IPS DF 6.9 (cell line): ENCODE measurements at regions not wholly inside any gene's neighbourhood (a gene's known extent, or its start where the extent isn't known, plus 50 kb on each side); places are given as distances from the start of the nearest gene placed in this dataset.
"Not testable (repeated sequence)": the region's sequence is repeated elsewhere in the genome, so short reads cannot be mapped to it uniquely, and the experiment has no call there.

Source experiments
- DNase-seq: peaks from one replicate; pipeline ENCODE4 v3.0.0-alpha.2; 2013; ENCODE audit warnings: low read depth, low spot score
- H3K27ac ChIP-seq: one replicate; pipeline ENCODE4 v1.5.1; 2013; ENCODE audit warnings: low read length, control low read depth
- H3K27me3 ChIP-seq: 2 replicates; pipeline ENCODE4 v1.6.1; 2013; ENCODE audit warnings: mild to moderate bottlenecking, low read length; ENCODE audit not compliant: control insufficient read depth, insufficient read depth
- H3K36me3 ChIP-seq: 2 replicates; pipeline ENCODE4 v1.6.1; 2013; ENCODE audit warnings: low read length; ENCODE audit not compliant: control insufficient read depth, insufficient read depth
- H3K4me1 ChIP-seq: 2 replicates; pipeline ENCODE4 v1.6.1; 2013; ENCODE audit warnings: low read length; ENCODE audit not compliant: control insufficient read depth, insufficient read depth
- H3K4me3 ChIP-seq: 2 replicates; pipeline ENCODE4 v1.5.1; 2013; ENCODE audit warnings: mild to moderate bottlenecking, low read length
- H3K9me3 ChIP-seq: 2 replicates; pipeline ENCODE4 v1.6.1; 2013; ENCODE audit warnings: low read length, inconsistent platforms; ENCODE audit not compliant: control insufficient read depth, insufficient read depth
- WGBS: extraction: QIAGEN DNeasy Blood & Tissue Kit; methylation state at CpG from one replicate; pipeline ENCODE4 v1.1.7; 2013; ENCODE audit warnings: mixed read lengths, missing lambda C conversion rate; ENCODE audit not compliant: insufficient read length, insufficient coverage; 5-methylcytosine and 5-hydroxymethylcytosine counted together

DNA sequence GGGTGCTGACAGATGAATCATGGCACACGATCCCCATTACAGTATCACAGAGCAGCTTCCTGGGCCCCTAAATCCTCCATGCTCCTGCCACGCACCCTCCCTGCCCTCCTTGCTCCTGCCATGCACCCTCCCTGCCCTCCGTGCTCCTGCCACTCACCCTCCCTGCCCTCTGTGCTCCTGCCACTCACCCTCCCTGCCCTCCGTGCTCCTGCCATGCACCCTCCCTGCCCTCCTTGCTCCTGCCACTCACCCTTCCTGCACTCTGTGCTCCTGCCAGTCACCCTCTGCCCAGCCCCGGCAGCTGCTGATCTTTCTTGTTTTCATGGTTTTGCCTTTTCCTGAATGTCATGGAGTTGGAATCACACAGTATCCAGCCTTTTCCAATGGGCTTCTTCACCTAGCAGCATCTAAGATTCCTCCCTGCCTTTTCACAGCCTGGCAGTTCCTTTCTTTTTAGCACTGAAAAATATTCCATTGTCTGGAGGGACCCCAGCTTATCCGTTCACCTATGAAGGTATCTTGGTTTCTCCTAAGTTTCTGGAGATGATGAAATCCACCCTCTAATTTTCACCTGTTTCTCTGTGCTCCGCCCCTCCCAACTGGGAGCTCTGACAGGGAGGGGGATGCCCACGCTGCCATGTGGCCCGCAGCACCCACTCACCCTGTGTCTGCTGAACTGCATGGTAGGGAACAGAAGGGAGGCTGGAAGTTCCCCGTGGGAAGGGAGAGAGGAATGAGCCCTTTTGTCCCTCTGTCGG, 142.3 kb downstream of the NPIPB11 start:
- not testable (repeated sequence) for H3K27me3 ChIP-seq, H3K27ac ChIP-seq, H3K4me3 ChIP-seq, DNase-seq, H3K36me3 ChIP-seq, H3K4me1 ChIP-seq, H3K9me3 ChIP-seq
- no CpG with 5 or more reads among the region's 11 CpGs for WGBS

DNA sequence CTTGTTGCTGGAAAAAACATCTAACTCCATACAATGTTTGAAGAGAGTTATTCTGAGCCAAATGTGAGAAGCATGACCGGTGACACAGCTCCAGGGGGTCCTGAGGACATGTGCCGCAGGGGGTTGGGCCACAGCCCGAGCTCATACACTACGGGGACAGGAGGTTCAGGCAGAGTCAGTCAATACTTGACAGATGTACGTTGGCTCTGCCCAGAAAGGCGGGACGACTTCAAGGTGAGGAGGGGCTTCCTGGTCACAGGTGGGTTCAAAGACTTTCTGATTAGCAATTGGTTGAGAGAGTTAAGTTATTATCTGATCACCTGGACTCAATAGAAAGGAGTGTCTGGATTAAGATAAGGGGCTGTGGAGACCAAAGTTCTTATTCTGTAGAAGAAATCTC, 143.8 kb downstream of the NPIPB11 start:
- not testable (repeated sequence) for H3K4me3 ChIP-seq, H3K27ac ChIP-seq, DNase-seq, H3K9me3 ChIP-seq, H3K36me3 ChIP-seq, H3K4me1 ChIP-seq, H3K27me3 ChIP-seq
- WGBS: no CpG with 5 or more reads among the region's 7 CpGs

DNA sequence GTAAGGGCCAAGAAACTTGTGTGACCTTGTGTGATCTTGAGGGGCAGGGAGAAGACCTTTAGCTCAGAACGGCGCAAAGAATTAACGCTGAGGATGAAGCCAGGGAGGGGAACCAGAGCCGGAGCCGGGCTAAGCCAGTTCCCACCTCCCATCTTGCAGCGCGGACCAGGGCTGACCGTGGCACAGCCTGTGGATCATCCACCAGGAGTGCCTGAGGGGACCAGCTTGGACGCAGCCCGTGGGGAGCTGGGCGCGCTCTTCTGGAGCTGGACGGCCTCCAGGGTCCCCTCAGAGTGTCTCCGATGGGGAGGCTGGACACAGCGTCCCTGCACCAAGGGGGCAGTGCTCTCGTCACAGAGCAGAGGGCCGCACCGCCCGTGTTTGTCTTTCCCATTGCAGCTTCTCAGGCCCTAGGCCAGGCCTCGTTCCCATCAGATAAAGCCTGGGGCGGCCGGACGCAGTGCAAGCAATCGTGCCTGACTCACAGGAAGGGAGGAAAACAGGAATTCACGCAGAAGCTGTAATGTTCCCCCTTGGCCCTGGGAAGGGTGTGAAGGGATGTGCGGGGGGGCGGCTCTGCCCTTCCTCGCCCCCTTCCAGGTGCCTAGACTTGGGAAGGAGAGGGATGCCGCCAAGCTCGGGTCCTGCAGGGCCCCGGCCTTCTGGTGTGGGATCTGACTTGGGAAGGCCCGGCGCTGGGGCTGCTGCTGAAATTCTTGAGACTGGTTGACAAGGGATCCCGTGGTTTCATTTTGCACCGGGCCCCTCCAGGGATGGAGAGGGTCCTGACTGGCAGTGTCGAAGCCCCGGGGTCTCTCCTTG, 144.9 kb downstream of the NPIPB11 start:
- not testable (repeated sequence) for H3K9me3 ChIP-seq, H3K36me3 ChIP-seq, H3K4me3 ChIP-seq, H3K27me3 ChIP-seq, H3K27ac ChIP-seq, DNase-seq, H3K4me1 ChIP-seq
- no CpG with 5 or more reads among the region's 37 CpGs for WGBS

DNA sequence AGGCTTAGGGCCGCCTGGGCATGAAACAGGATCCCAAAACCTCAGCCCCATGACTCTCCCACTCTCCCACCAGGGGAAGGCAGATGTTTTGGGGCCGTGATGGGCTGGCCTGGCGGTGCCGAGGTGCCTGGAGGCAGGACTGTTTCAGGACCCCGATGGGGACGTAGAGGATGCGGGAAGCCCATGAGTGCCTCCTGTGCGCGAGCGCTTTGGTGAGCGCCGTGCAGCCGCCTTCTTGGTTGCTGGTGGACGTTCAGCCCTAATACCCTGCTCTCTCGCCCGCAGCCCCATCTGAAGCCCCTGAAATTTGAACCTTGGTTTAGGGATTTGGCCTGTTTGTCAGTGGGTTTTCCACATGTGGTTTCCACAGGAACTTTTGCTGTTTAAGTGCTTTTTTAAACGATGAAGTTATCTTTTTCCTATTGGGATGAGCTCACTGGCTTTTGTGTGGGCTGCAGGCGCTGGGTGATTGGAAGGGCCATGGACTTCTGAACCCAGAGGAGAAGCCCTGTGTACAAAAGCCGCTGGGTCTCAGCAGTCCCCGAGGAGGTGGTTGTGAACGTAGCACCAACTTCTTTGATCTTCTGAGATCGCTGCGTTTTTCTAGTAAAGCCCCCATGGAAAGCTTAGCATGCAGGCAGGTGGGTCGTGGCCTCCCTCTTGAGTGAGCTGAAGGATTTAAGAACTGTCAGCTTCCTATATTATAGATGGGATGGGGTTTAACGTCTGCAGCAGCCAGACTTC, 145.7 kb downstream of the NPIPB11 start:
- no CpG with 5 or more reads among the region's 25 CpGs for WGBS

DNA sequence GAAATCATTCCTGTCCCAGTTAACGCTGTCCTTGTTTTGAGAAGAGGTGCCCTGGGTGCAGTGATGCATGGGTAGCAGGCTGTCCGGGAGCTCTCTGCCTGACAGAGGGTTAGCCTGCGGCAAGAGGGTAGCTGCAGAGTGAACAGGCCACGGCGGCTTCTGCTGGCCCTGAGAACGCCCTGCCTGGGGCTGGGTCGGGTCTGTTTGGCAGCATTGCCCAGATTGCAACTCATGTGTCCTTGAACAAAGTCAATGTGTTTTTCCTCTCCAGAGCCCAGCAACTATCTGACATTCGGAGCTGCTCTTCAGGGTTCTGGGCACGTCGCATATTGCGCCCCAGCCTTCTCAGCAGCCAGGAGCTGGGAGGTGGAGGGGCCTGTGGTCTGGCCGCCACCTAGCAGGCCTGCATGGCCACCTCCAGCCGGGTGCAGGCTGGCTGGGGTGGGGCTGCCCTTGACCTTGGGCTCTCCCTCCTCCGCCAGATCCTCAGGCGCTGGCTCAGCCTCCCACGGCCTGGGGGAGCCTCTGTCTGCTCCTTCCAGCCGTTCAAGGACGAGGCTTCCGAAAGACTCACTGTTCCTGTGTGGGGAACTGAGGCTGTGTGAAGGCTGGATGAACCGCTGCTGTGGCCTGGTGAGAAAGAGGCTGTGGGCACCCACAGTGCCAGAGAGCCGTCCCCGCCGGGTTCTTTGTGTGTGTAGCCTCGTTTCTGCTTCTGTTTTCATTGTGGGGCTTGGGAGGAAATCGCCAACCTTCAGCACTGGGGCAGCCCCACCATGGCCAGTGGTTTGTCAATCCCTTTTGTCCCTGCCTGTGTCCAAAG, 146.7 kb downstream of the NPIPB11 start:
- not testable (repeated sequence) for DNase-seq, H3K27ac ChIP-seq, H3K9me3 ChIP-seq, H3K4me3 ChIP-seq, H3K27me3 ChIP-seq, H3K4me1 ChIP-seq, H3K36me3 ChIP-seq
- no CpG with 5 or more reads among the region's 25 CpGs for WGBS

More for the DNA sequence above, 145.7 kb downstream of the NPIPB11 start:
- H3K36me3 ChIP-seq, H3K9me3 ChIP-seq, H3K4me1 ChIP-seq, DNase-seq, H3K27ac ChIP-seq, H3K27me3 ChIP-seq, H3K4me3 ChIP-seq: not testable (repeated sequence)

DNA sequence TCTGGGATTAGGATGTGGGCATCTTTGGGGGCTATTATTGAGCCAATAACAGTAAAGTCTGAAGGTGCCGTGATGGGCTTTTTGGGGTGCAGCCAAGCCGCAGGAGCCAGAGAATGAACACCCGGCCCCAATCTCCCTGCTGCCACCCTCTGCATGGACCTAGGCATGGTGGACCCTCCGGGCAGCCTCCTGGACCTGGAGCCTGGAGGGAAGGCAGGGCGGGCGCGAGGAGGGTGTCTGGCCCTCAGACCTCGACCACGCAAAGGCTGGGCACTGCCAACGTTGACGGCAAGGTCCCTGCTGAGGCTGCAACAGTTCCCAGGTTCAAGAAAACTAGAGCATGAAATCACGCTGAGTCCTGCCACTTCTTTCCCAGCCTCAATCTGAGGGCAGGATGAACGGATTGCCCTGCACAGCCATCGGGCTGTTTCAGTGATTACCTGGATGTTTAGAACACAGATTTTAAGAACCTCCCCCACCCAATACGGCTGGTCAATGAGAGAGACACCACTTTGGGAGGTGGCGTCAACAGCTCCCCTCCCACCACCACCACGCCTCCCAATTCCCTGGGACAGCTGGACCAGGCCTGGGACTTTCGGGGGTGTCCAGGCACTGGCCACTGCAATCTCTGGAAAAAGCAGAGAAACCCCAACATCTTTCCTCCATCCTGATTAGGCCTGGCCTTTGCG, 147.4 kb downstream of the NPIPB11 start:
- not testable (repeated sequence) for H3K9me3 ChIP-seq
- WGBS: no CpG with 5 or more reads among the region's 19 CpGs

DNA sequence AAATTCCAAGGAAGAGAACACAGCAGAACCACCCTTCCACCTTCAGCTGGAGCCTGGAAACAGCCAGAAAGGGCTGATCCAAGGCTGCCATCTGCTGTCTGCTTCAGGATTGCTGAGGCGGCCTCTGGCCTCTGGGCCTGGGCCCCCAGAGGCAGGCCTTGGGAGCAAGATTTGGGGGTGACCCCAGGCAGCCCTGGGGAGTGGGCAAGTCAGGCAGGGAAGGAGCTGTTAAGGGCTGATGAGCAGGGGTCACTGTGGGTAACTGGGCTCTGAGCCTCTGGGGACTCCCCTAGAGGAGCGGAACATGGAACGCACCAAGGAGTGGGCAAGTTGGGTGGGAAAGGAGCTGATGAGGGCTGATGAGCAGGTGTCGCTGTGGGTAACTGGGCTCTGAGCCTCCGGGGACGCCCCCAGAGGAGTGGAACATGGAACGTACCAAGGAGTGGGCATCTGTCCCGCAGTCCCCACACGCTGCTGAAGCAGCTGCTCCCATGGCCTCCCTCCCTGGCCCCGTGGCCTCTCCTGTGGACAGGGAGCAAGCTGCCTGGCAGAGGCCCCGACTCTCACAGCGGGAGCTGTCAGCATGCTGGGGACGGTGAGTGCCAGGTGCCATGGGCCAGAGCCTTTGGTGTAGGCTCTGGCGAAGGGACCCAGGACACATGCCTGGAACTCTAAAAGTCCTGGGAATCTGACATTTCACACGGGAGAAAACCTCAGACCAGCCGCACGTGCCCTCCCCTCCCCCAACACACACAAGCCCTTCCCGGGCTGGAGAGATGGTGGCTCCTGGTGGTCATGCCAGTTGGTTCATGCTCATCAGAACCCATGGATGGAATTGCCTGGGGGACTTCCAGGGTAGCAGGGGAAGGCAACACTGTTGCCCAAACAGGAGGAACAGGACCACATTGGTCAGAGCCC, 148.8 kb downstream of the NPIPB11 start:
- H3K9me3 ChIP-seq, DNase-seq, H3K4me3 ChIP-seq, H3K36me3 ChIP-seq, H3K27me3 ChIP-seq, H3K4me1 ChIP-seq, H3K27ac ChIP-seq: not testable (repeated sequence)
- WGBS: no CpG with 5 or more reads among the region's 18 CpGs

More for the DNA sequence above, 147.4 kb downstream of the NPIPB11 start:
- H3K27me3 ChIP-seq, H3K4me3 ChIP-seq, H3K36me3 ChIP-seq, H3K27ac ChIP-seq, DNase-seq, H3K4me1 ChIP-seq: not testable (repeated sequence)

DNA sequence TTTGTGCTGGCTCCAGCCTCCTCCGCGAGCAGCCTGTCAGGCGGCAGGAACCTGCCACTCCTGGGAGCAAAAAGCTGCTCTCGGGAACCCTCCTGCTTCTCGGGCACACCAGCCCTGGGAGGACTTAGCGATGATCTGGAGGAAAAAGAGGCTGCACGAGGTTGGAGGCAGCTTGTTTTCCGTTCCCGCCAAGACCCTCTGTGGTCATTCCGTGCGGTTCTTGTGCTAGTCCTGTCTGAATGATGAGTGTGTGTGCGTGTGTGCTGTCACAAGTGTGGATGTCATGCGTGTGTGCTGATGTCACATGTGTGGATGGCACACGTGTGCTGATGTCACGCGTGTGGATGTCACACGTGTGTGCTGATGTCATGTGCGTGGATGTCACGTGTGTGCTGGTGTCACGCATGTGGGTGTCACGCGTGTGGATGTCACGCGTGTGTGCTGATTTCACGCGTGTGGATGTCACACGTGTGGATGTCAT, 150.0 kb downstream of the NPIPB11 start:
- no peak for DNase-seq
- H3K9me3 ChIP-seq: no peaks in the 10 kb centered on the region
- no peak overlapping the region for H3K4me3 ChIP-seq
- H3K27me3 ChIP-seq: no peaks in the 10 kb centered on the region
- H3K27ac ChIP-seq: no peak overlapping the region
- no peaks in the 10 kb centered on the region for H3K36me3 ChIP-seq
- no CpG with 5 or more reads among the region's 27 CpGs for WGBS
- peaks cover 3% of the 10 kb centered on the region; the same call in 1 of the 2 replicates for H3K4me1 ChIP-seq

DNA sequence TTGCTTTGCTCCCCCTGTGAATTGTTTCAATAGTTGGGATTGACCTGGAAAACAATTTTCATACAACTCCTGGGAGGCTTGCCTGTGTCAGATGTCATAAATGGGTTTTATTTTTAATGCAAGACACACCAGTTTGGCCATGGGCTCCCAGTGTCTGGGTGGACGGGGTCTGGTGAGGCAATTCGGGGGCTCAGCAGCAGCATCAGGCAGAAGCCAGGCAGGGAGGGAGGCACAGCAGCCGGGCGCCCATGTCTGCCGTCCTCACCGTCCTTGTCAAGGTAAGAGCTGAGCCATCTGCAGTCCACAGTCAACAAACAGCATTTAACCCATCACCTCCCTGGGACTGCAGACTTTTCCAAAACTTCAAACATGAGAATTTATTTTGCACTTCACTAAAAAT, 150.6 kb downstream of the NPIPB11 start:
- not testable (repeated sequence) for H3K4me3 ChIP-seq, H3K9me3 ChIP-seq, H3K36me3 ChIP-seq, H3K4me1 ChIP-seq, DNase-seq, H3K27ac ChIP-seq, H3K27me3 ChIP-seq
- no CpG with 5 or more reads among the region's 6 CpGs for WGBS
